Mucosa of gallbladder (tissue), 1 donor: ENCODE measurements at regions not wholly inside any gene's neighbourhood (a gene's known extent, or its start where the extent isn't known, plus 50 kb on each side); places are given as distances from the start of the nearest gene placed in this dataset.

ENCODE experiments used
- DNase-seq: peaks from one replicate; pipeline ENCODE4 v3.0.0-alpha.2; 2020; ENCODE audit warnings: low spot score
- donor health status: DM: no; HTN: no; CAD: no.

DNA sequence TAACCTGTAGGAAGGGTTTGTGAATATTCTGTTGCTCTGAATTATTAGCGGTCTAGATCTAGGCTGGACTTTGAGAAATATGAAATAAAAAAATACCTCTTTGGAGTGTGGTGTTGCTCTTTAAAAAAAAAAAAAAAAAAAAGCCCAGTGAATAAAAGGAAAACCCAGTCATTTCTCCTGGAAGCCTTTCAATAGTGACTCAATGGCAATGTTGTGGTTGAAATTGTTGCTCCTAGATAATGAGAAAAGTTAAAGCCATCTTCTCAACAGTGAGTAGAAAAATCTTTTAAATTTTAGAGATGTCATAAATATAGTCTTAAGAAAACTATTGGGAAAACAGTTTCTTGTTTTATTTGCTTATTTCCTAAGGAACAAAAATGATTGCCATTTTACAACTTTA, 135.3 kb downstream of the RFC3 start:
- no peak for DNase-seq

DNA sequence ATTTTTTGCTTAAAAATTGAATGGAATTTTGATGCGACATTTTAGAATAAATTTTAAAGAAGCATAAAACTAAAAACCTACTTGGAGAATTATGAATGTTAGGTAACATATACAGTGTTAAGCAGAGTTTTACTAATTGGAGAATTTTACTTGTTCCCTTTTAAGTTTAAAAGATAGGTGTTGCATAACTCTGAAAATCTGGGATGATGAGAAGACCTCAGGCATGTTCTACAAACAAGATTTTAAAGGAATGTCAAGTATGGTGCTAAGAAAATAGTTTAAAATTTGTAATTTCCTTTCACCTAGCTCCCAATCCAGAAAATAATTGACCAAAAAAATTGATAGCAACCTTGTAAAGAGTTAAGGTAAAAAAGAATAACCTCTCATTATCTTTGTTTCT, 135.8 kb downstream of the RFC3 start:
- DNase-seq: no peak

DNA sequence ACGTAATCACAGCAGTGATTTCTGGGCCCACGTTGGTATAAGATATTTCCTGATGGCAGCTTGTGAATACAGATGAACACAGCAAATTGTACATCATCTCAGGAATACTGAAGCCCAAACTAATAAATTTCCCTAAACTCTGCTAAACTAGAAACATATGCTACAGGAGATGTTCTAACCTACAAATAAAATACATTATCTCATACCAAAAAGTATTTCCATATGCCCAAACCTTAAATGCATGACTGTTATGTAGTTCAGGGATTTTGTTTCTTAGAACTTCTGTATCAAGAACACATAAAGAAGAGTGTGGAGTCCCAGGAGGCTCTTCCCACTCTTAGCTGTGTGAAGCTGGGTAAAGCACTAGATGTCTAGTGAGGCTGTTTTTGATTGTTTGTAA, 138.4 kb downstream of the RFC3 start:
- DNase-seq: no peak

DNA sequence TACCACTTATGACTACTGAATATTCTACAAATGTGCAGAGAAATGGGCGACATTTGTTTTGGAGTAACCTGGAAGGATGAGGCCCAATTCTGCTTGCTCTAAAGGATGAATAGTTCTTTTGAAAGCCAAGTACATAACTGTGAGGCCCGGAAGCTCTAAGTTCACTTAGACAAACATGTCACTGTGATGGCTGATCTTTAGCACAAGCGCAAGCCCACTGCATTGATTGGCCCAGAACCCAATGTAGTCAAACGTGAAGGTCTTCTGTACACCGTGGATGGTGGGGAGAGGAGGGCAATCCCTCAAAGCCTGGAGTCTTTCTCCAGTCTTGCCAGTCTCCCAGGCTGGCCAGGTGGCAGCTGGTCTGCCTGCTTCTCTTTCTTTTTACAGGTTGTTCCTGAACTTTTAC, 139.6 kb downstream of the RFC3 start:
- DNase-seq: no peak

DNA sequence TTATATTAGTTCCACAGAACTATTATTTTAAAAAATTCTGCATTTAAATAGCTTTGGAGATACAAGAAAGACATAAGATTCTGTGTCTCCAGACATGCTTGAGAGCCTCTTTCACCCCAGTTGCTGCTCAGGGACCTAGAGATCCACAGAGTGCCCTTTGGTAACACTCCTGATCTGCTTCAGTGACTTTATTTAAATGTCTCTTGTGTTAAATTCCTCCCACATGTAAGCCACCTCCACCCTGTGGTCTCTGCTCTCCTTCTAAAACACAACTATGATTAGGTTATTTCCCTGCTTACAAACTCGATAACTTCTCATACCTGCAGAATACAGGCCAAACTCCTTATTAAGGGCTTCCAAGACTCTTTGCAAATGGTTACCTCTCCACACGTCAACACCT, 141.0 kb downstream of the RFC3 start:
- DNase-seq: no peak

DNA sequence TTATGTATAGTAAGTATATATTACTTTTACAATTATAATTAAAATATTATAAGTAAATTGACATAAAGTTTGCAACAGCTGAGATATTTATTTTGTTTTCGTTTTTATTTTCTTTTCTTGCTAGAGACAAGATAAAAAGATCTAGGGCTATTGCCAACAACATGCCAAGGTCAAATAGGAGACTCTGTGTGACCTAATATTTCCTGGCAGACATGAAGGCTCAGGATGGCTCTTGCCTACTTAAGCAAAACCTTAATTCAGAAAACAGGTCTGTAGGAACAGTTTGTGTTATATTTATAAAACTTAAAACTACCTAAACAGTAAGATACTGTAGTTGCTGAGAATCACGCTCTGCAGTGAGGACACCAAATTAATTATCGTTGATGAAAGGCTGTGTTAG, 145.2 kb downstream of the RFC3 start:
- DNase-seq: no peak

DNA sequence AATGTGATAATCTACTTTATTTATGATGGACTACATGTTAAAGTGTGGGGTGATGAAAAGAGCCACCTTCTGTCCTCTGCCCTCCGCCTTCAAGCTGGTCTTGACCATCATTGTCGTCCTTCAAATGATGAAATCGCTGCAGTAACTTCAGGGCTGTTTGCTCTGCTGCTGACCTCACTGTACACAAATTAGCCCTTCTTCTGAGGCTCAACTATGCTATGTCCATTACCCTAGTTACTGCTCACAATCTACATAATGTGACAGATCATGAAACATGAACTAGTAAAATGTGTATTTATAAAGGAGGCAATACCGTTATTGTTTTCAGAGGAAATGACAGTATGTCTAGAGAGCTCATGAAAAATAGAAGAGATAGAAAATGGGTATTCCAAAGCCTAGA, 145.9 kb downstream of the RFC3 start:
- DNase-seq: no peak

DNA sequence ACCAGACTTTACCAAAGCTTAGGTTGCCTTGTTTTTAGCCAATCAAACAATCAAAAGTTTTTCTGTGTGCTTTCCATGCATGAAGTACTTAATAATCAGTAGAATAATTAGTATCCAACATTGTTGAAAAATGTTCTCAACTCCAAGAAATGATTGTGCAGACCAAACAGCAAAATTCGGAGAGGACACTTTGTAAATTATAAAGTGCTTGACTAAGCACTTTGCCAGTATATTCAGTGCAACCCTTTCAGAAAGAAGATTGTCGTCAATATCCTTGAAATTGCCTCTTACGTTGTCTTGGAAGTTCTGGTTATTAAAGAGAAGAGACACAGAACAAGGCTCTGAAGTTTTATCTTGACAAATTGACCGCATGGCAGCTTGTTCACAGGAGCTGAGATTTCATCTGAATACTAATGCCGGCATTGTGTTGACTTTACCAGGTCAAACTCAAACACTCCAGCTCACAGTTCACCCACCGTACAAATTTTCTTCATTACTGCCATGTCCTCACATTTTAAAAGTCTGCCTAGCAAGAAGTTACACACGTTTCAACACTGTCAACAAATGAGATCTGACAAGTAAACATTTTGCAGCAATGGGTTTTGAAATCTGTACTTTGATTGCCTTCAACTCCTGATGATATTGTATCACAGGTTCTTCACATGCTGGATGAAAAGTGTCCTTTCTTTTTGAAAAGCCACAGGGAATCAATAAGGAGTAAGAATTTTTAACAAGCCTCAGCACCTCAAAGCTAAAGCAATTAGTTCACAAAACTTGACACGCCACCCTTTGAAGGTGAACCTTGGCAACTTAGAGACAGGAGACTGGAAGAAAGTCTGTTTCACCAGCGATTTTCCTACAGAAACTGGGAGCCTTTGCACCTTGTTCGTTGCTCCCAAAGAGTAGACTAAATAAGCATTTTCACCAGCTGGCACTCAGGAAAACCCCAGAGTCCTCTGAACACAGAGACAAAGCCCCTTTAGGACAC, 150.9 kb downstream of the RFC3 start:
- no peak for DNase-seq

DNA sequence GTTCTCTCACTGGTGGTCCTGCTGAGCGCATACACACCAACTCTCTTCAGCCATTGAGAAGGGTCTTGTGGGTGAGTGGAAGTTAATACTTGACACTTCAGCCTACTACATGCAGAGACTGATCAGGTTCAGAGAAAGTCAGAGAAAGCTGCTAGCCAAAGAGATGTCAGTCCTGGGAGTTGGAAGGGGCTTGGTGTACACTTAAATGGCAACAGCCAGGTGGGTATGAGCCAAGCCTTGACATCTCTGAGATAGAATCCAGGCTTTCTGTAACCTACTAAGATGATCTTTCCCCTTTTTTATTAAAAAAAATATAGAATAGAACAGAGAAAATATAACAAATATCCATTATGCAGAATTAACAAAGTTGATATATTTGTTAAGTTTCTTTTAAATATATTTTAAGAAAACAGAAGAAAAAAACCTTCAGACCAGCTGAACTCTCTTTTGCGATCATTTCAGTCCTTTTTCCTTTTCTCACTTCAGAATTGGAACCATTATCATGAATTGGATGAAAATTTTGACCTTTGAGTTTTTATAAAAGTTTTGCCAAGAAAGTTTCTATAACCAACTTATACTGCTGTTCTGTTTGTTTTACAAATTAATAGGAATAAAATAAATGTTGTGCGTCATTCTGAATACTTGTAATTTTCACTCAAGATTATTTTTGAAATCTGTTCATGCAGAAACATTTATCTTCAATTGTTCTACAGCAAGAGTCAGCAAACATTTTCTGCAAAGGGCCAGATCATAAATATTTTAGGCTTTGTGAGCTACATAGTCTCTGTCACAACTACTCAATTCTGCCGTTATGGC, 153.0 kb downstream of the RFC3 start:
- no peak for DNase-seq

DNA sequence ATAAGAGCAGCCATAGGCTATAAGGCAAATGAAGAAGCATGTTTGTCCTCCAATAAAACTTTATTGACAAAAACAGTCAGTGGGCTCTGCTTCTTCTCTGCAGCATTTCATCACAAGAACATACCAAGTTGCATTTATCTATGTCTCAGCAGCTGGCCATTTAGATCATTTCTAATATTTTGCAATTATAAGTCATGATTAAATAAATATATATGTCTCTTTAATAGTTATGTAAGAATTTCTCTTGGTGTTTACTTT, 153.5 kb downstream of the RFC3 start:
- DNase-seq: no peak

DNA sequence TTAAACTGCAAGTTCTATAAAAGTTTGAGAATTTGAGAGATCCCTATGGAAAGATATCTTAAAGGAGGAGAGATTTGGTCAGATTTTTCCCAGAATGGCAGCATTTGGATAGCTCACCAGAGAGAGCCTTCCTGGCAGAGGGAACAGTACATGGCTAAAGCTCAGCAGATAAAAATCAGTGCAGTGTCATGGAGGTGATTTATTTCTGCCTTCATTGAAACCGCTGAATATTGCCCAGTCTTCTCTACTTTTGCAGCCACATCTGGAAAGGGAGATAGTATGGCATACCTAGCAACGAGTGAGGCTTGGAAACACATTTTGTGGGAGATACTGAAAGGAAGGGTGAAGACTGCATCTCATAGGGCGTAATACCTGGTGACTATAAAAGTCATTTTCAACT, 155.2 kb downstream of the RFC3 start:
- no peak for DNase-seq

DNA sequence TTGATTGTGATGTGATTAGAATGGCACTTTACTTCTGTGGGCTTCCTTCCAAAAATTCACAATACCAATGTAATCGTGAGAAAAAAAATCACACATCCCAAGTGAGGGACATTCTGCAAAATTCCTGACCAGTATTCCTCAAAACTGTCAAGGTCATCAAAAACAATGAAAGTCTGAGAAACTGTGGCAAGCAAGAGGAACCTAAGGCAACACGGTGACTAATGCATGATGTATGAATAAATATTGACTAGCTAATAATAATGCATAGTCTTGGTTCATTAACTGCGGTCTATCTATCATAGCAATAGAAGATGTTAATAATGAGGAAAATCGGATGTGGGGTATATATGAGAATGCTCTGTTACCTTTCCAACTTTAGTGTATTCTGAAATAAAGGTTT, 159.0 kb downstream of the RFC3 start:
- DNase-seq: no peak

DNA sequence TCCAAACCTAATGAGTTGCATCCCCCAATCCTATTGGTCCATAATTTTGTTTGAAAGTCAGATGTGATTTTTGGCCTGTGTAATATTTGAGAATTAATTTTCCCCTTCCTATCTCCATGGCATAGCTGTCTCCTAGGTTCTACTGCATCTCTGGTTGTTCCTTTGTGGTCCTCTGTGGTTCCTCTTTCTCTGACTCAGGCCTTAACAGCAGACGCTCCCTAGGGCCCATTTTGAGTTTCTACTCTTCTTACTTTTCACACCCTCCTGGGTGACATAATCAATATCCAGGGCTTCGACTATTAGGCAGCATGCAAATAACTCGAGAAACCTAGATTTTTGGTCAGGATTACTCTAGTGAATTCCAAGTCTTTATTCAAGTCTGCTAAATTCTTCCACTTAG, 160.7 kb downstream of the RFC3 start:
- DNase-seq: no peak

DNA sequence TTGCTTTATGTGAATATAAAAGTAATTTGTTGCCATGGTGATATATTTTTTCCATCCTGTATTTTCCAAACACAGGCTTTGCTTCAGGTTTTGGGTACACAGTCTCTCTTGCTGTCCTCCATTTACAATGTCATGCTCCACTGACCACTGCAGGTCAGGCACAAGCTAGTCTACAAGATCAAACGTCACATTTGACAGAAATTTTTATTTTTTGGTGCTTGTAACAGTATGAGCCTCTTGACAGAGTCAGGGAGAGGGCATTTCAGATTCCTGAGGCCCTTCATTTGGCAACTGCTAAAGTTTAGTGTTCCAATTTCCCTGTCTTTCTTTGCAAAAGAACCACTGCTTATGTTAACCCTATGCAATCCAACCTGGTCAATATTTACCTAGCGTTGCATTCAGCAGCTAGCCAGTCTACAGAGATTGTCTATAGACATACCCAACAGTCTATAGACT, 175.0 kb downstream of the RFC3 start:
- DNase-seq: no peak

DNA sequence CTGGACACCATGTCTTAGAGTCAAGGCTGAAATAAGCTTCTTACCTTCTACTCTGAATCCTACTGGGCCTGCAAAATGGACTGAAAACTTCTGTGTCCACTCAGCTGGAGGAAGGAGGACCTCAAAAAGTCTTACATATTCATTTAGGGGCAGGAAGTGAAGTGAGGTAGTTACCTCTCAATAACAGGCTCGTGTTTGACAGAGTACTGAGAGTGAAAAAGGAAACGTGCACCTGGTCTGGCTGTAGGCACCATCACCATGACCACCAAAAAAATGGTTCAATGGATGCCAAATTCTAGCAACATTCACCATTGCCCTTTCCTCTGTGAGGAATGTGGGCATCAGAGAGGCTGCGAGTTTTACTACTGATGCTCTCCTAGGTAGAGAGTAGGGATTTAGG, 176.2 kb downstream of the RFC3 start:
- DNase-seq: no peak

DNA sequence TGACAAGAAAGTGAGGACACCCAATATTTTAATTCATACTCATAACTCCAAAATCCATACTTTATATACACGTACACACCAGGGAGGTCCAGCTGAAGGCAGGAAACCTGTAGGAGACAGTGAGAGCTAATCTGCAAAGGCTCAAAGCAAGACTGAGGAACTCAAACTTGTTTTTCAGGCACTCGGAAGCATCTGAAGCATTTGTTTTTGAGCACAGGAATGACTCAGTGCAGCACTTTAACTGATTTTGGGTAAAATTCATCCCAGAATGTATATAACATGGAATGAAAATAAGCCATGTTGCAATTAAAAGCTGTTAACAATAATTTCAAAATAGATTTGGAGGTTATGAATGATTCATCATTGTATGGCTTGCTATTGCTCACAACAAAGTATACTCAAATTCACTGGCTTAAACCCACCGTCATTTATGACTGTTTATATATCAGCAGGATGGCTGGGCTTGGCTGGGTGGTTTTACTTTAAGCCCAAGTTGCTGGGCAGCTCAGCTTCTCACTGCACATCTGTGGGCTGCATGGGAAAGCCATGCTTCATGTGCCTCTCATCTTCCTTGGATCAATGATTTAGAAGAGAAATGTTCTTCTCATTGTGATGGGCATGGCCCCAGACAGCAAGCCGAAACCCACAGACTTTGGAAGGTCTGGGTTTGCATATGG, 177.0 kb downstream of the RFC3 start:
- no peak for DNase-seq

DNA sequence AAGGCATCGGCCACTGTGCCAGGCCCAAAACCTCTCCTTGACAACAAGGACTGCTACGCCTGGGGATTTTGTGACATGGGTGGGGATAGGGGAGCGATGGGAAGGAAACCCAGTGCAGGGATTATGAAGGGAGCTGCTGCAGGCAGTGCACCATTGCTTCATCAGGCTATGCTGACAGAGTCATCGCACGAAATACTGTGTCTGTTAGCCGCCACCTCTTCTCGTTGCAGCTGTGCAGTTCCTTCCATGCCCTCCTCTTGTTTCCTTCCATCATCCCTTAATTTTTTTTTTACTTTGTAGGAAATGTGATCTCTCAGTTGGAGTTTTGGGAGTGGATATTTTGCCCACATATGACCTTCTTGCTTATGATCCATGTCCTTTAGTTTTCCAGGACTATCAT, 178.7 kb downstream of the RFC3 start:
- no peak for DNase-seq

DNA sequence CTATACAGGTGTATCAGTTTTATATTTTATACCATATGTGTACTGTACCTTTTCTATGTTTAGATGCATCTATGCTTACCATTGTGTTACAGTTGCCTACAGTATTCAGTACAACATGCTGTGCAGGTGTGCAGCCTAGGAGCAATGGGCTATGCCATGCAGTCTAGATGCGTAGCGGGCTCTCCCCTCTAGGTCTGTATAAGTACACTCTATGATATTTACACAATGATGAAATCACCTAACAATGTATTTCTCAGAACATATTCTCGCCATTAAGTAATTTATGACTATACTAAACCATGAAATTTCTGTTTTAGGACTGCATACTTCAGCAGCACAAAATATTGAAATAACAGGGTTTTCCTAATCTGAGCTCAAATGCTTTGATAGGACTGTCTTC, 179.6 kb downstream of the RFC3 start:
- DNase-seq: no peak

DNA sequence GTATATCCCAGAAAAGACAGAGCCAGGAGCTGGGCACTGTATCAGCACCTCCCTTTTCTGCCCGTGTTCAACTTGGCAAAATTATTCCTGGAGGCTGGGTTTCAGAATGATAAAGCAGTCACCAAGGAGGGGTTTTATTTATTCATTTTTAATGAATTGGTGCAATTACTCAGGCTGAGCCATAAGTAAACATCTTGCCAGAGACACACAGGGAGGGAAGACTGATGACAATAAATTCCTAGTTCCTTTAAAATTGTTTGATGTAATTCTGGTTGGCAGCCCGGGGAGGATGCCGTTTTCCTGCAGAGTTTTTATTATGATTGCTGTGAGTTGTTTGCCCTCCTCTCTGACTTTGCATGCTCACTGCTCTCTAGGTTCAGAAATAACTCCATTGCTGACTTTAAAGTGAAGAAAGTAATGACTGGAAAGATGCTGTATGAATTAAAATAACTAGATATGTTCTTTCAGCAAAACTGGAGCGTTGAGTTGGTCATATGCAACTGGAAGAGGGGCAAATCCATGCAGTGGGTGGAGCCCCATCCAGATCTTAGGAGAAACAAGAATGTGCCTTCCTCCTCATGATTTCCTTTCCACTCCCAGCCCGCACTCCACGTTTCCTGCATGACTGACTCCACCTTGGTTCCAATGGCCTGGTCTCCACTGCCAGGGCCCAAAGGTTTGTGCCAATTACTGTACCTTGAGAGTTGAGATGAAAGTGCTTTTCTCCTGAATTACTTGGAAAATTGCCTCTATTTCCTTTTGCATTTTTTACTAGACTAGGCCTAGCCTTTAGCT, 182.1 kb downstream of the RFC3 start:
- DNase-seq: no peak

DNA sequence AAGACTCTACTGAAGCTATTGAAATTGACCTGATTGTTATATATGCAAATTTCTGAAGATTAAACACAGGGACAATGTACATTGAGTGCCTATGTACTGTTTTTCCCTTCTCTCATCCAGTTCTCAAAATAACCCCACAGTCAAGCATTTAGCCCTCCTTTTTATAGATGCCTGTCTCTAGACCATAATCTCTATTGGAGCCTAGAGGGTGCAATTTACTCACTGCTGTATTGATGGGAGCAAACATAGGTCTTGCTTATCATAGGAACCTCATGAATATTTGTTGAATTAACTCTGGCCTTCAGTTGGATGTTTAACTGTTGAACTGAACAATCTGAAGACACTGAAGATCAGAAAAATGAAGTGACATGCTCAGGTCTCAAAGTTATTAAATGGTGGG, 183.0 kb downstream of the RFC3 start:
- DNase-seq: no peak

DNA sequence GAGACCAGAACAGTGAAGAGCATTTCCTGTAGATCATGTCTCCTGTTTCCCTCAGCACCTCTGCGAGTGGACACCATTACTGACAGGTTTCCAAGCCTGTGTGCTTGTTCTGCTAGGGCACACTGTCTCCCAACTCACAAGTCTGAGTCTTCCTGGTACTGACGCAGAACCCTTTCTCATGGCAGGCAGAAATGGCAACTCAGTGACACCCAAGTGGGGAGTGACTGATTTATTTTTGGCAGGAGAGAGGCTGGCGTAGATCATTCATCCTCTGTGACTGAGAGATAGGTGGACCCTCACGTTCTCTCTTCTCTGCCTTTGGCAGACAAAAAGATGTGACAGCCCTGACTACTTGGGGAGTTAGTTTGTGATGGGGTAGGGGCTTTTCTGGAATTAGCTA, 183.4 kb downstream of the RFC3 start:
- DNase-seq: no peak

DNA sequence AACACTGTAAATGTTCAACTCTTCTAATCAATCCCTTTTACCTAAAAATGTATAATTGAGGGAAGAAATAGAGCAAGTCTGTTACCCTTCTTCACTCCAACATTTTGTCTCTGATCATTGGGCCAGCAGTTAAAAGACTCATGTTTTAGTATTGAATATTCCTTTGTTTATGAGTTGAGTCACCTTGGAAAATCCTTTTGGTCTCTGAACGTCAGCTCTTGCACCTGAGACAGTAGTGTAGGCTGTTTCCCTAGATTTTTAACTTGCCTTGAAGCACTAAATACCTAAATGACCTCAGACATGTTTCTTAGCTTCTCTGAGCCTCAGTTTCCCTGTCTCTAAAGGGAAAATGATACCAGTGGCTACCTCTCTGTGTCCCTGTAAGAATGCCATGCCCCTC, 184.2 kb downstream of the RFC3 start:
- DNase-seq: no peak
